ENCODE measurements at regions not wholly inside any gene's neighbourhood (a gene's known extent, or its start where the extent isn't known, plus 50 kb on each side); places are given as distances from the start of the nearest gene placed in this dataset.

DNA sequence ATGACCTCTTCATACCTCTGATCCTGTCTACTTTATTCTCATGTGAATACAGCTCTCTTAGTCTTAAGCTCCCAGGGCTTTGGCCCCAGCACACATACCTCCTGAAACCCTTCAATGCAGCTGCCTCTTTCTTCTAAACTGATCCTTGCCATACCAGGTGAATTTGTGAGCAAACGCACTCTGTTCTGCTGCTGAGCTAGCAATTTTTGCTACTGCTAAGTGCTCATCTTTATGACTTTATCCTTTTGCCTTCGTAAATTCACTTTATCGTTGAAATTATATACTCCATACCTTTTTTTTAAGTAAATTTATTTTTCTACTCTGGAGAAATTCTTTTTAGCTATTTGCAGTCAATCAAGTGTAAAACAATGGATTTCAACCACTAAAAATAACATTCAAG is 287.7 kb downstream of the CMPK2 start:
- TF ChIP-seq POLR2AphosphoS5 (IDR thresholded peaks at IDR 0.05), result no peak
- no peak for TF ChIP-seq POLR2A (IDR thresholded peaks at IDR 0.05)
- TF ChIP-seq, protein P1, sequence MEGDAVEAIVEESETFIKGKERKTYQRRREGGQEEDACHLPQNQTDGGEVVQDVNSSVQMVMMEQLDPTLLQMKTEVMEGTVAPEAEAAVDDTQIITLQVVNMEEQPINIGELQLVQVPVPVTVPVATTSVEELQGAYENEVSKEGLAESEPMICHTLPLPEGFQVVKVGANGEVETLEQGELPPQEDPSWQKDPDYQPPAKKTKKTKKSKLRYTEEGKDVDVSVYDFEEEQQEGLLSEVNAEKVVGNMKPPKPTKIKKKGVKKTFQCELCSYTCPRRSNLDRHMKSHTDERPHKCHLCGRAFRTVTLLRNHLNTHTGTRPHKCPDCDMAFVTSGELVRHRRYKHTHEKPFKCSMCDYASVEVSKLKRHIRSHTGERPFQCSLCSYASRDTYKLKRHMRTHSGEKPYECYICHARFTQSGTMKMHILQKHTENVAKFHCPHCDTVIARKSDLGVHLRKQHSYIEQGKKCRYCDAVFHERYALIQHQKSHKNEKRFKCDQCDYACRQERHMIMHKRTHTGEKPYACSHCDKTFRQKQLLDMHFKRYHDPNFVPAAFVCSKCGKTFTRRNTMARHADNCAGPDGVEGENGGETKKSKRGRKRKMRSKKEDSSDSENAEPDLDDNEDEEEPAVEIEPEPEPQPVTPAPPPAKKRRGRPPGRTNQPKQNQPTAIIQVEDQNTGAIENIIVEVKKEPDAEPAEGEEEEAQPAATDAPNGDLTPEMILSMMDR (IDR thresholded peaks at IDR 0.05 in 8 of 11, conservative IDR thresholded peaks at IDR 0.05 in 3 of 11), result no peak

Measured in spleen (tissue), 7 donors.